ENCODE measurements at regions not wholly inside any gene's neighbourhood (a gene's known extent, or its start where the extent isn't known, plus 50 kb on each side); places are given as distances from the start of the nearest gene placed in this dataset.

- no peak overlapping the region for H3K27ac ChIP-seq
- TF ChIP-seq CTCF (conservative IDR thresholded peaks at IDR 0.05): no peak
Measured at GRCh38 chr11:30786256-30787110, 200.3 kb upstream of the MPPED2 start.

- TF ChIP-seq CTCF (conservative IDR thresholded peaks at IDR 0.05): no peak
Measured at GRCh38 chr11:30778596-30778995, 192.4 kb upstream of the MPPED2 start.

GRCh38 chr11:30775233-30775522 lies 189.0 kb upstream of the MPPED2 start:
- no peak overlapping the region for H3K27ac ChIP-seq
- no peak for TF ChIP-seq CTCF (conservative IDR thresholded peaks at IDR 0.05)

More at GRCh38 chr11:30778596-30778995, 192.4 kb upstream of the MPPED2 start:
- no peak overlapping the region for H3K27ac ChIP-seq

- no peak overlapping the region for H3K27ac ChIP-seq
- no peak for TF ChIP-seq CTCF (conservative IDR thresholded peaks at IDR 0.05)
Measured at GRCh38 chr11:30774496-30775232, 188.5 kb upstream of the MPPED2 start.

- TF ChIP-seq CTCF (conservative IDR thresholded peaks at IDR 0.05): no peak
- H3K27ac ChIP-seq: no peak overlapping the region
Measured at GRCh38 chr11:30772908-30773307, 186.8 kb upstream of the MPPED2 start.

GRCh38 chr11:30763951-30764350 lies 177.8 kb upstream of the MPPED2 start:
- TF ChIP-seq CTCF (conservative IDR thresholded peaks at IDR 0.05): no peak
- no peak overlapping the region for H3K27ac ChIP-seq

- no peak for TF ChIP-seq CTCF (conservative IDR thresholded peaks at IDR 0.05)
- no peak overlapping the region for H3K27ac ChIP-seq
Measured at GRCh38 chr11:30762188-30762587, 176.0 kb upstream of the MPPED2 start.
